ENCODE measurements at regions not wholly inside any gene's neighbourhood (a gene's known extent, or its start where the extent isn't known, plus 50 kb on each side); places are given as distances from the start of the nearest gene placed in this dataset.

- TF ChIP-seq ZNF530 (tag by site-specific recombination; IDR thresholded peaks at IDR 0.05; ENCODE audit: low read depth) (no peak), ZBTB8A (tag by site-specific recombination; IDR thresholded peaks at IDR 0.05) (no peak), ZNF571 (tag by site-specific recombination; IDR thresholded peaks at IDR 0.05) (no peak), ZNF302 (tag by site-specific recombination; IDR thresholded peaks at IDR 0.05; ENCODE audit: low read depth) (no peak), ZNF645 (tag by site-specific recombination; IDR thresholded peaks at IDR 0.05) (no peak), CTCF (tag by site-specific recombination; IDR thresholded peaks at IDR 0.05) (no peak)
These were observed 340.9 kb downstream of the TRIB2 start for GRCh38 chr2:13057671-13058070.
